HCT116 (cell line): ENCODE measurements at regions not wholly inside any gene's neighbourhood (a gene's known extent, or its start where the extent isn't known, plus 50 kb on each side); places are given as distances from the start of the nearest gene placed in this dataset.

Source experiments
- ATAC-seq: fragments of 200-7000 bp; cut with Tn5 transposase; 2 replicates; pipeline ENCODE4 v1.9.1; 2020; ENCODE audit warnings: mild to moderate bottlenecking, moderate library complexity
- BruUV-seq: library from RNA; stranded (reverse); fragments of 400-500 nt; replicated peaks from 2 replicates; lab custom pipeline; 2021; lab: Mats Ljungman, UMichigan
- CTCF ChIA-PET: fragments of 300-600 bp; sonication (Branson Sonifier 250); formaldehyde crosslinking; loops from one replicate; lab custom pipeline; 2021; ENCODE audit warnings: antibody characterized with exemption; lab: Charles Lee
- POLR2A ChIA-PET: fragments of 300-600, 350-600 bp; sonication (Branson Sonifier 250); formaldehyde crosslinking; loops from one replicate; lab custom pipeline; 2021; ENCODE audit warnings: antibody characterized with exemption; lab: Charles Lee
- RAD21 ChIA-PET, 2 experiments: fragments of 300-600 bp; sonication (Branson Sonifier 250); formaldehyde crosslinking; loops; one replicate each; lab custom pipeline; 2023; ENCODE audit warnings: low total read pairs in 2 of 2; ENCODE audit not compliant: uncharacterized antibody in 2 of 2, unreplicated experiment in 2 of 2, low non-redundant PET in 1 of 2; lab: Charles Lee
- DNase-seq: peaks from one replicate; pipeline ENCODE4 v3.0.0-alpha.2; 2010; ENCODE audit warnings: low read depth, low spot score
- H2AFZ ChIP-seq: fragments of 200-600 bp; shearing (Covaris generic), sonication (generic); 2 replicates; pipeline ENCODE4 v1.6.1; 2017; ENCODE audit warnings: low read depth, mixed run types, mixed read lengths, antibody characterized with exemption, low read length; ENCODE audit not compliant: poor library complexity, severe bottlenecking
- H3K27ac ChIP-seq: 2 replicates; pipeline ENCODE4 v1.5.1; 2012; ENCODE audit warnings: low read depth, low read length
- H3K27me3 ChIP-seq: fragments of 200-600 bp; sonication (generic); 2 replicates; pipeline ENCODE4 v1.6.1; 2016; ENCODE audit warnings: mixed run types, low read length, mixed read lengths; ENCODE audit not compliant: insufficient read depth
- H3K36me3 ChIP-seq, 2 experiments: fragments of 200-500 bp in 1 of 2; fragments of 200-600 bp in 1 of 2; sonication (Bioruptor generic) in 1 of 2; sonication (generic) in 1 of 2; 2 replicates each; pipeline versions ENCODE4 v1.5.1 to v1.6.1; 2014 to 2016; ENCODE audit warnings: low read length in 2 of 2, inconsistent platforms in 1 of 2, mixed read lengths in 1 of 2, mixed run types in 1 of 2; ENCODE audit not compliant: insufficient read depth in 2 of 2, control insufficient read depth in 1 of 2
- H3K4me1 ChIP-seq, 2 experiments: fragments of 200-600 bp in 1 of 2; sonication (generic) in 1 of 2; 2 replicates each; pipeline versions ENCODE4 v1.5.1 to v1.6.1; 2012 to 2017; ENCODE audit warnings: low read length in 2 of 2, inconsistent platforms in 1 of 2, mild to moderate bottlenecking in 1 of 2, mixed read lengths in 1 of 2, mixed run types in 1 of 2, moderate library complexity in 1 of 2; ENCODE audit not compliant: insufficient read depth in 2 of 2, control insufficient read depth in 1 of 2
- H3K4me2 ChIP-seq: fragments of 200-600 bp; sonication (generic); 2 replicates; pipeline ENCODE4 v1.6.1; 2017; ENCODE audit warnings: mixed run types, low read length, mixed read lengths
- H3K4me3 ChIP-seq, 2 experiments: fragments of 200-600 bp in 1 of 2; sonication (generic) in 1 of 2; replicated peaks in 1 of 2; 2 replicates each; pipeline ENCODE4 v1.5.1; 2011 to 2016; ENCODE audit warnings: low read length in 2 of 2, control low read depth in 1 of 2, low read depth in 1 of 2, mild to moderate bottlenecking in 1 of 2, mixed read lengths in 1 of 2, mixed run types in 1 of 2
- H3K79me2 ChIP-seq: fragments of 200-600 bp; sonication (generic); 2 replicates; pipeline ENCODE4 v1.6.1; 2017; ENCODE audit warnings: mild to moderate bottlenecking, mixed run types, low read length, moderate library complexity, mixed read lengths; ENCODE audit not compliant: insufficient read depth
- H3K9ac ChIP-seq: fragments of 200-600 bp; sonication (generic); 2 replicates; pipeline ENCODE4 v1.6.1; 2016; ENCODE audit warnings: low read length, mixed read lengths
- H3K9me2 ChIP-seq: fragments of 200-600 bp; sonication (generic), shearing (Covaris generic); 2 replicates; pipeline ENCODE4 v1.6.1; 2017; ENCODE audit warnings: mixed run types, mild to moderate bottlenecking, moderate library complexity; ENCODE audit not compliant: insufficient read depth
- H3K9me3 ChIP-seq, 2 experiments: fragments of 200-500 bp in 1 of 2; fragments of 200-600 bp in 1 of 2; sonication (Bioruptor generic) in 1 of 2; sonication (generic) in 1 of 2; 2 replicates each; pipeline ENCODE4 v1.6.1; 2014 to 2017; ENCODE audit warnings: low read length in 2 of 2, mixed read lengths in 2 of 2, inconsistent platforms in 1 of 2, low read depth in 1 of 2, mild to moderate bottlenecking in 1 of 2, mixed run types in 1 of 2, moderate library complexity in 1 of 2; ENCODE audit not compliant: control insufficient read depth in 1 of 2, insufficient read depth in 1 of 2
- H4K20me1 ChIP-seq: fragments of 200-600 bp; sonication (generic), shearing (Covaris generic); 2 replicates; pipeline ENCODE4 v1.6.1; 2017; ENCODE audit warnings: mixed run types, mild to moderate bottlenecking, moderate library complexity; ENCODE audit not compliant: insufficient read depth
- ELF1 ChIP-seq: IDR thresholded peaks from 2 replicates; pipeline ENCODE4 v1.6.1; 2012; ENCODE audit warnings: low read depth, borderline replicate concordance
- FOSL1 ChIP-seq: IDR thresholded peaks from 2 replicates; pipeline ENCODE4 v1.6.1; 2012; ENCODE audit warnings: low read depth
- JUND ChIP-seq: IDR thresholded peaks from 2 replicates; pipeline ENCODE4 v1.6.1; 2012
- POLR2A ChIP-seq: IDR thresholded peaks from 2 replicates; pipeline ENCODE4 v1.7.0; 2011; ENCODE audit warnings: borderline replicate concordance; ENCODE audit not compliant: insufficient read depth, insufficient read length; ENCODE audit errors: extremely low read depth
- RAD21 ChIP-seq: IDR thresholded peaks from 2 replicates; pipeline ENCODE4 v1.6.1; 2012; ENCODE audit warnings: low read depth, mild to moderate bottlenecking
- SIN3A ChIP-seq: IDR thresholded peaks from 2 replicates; pipeline ENCODE4 v1.6.1; 2012; ENCODE audit warnings: low read depth
- ZNF274 ChIP-seq: fragments of 200-500 bp; sonication (Bioruptor generic); IDR thresholded peaks from 2 replicates; pipeline ENCODE4 v1.6.1; 2014; ENCODE audit warnings: mild to moderate bottlenecking, low read depth, low read length, inconsistent platforms
- intact Hi-C: fragments of 100-400 bp; cut with micrococcal nuclease; formaldehyde crosslinking; loops from 2 replicates; pipeline ENCODE4 v1.10.0; 2022
- TF ChIP-seq, protein P1 (sequence below): IDR thresholded peaks from 2 replicates; pipeline ENCODE4 v1.6.1; 2012; ENCODE audit warnings: low read depth
- TF ChIP-seq, protein P2 (sequence below): IDR thresholded peaks from 2 replicates; pipeline ENCODE4 v1.6.1; 2012

DNA sequence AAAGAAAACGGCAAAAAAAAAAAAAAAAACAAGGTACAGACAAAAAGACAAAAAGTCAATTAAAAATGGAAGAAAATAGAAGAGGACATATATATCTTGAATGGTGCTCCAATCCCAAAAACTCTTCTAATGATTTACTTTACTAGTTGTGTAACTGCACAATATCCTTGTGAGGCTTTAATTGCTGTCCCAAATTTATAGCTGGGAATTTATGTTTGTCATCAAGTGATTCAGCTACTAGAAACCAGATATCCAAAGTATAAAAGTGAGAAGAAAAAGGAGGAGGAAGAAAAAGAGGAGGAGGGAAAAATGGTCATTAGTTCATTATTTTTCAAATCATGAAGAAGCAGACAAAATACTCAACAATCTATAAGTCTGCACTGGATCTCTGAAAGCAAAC, 150.8 kb upstream of the ARPP21 start:
- Histone ChIP-seq H3K4me2 (no peak overlapping the region), H3K9me3 (peaks cover 0 to 9% of the 10 kb centered on the region in 2 experiments; a peak in 2 of 4 replicates), H3K9ac (no peak overlapping the region), H4K20me1 (no peaks in the 10 kb centered on the region), H3K4me3 (no peak overlapping the region), H3K9me2 (no peaks in the 10 kb centered on the region), H3K36me3 (no peaks in the 10 kb centered on the region), H2AFZ (no peak overlapping the region), H3K4me1 (no peaks in the 10 kb centered on the region), H3K27ac (no peak overlapping the region), H3K27me3 (no peaks in the 10 kb centered on the region), H3K79me2 (no peaks in the 10 kb centered on the region)
- DNase-seq (no peak), ATAC-seq (no peak)
- POLR2A ChIA-PET = no interaction called here
- CTCF ChIA-PET = no interaction called here
- RAD21 ChIA-PET = no interaction called here
- BruUV-seq = no TSS peak
- intact Hi-C loops = no loop called here
- no peak for TF ChIP-seq JUND
- TF ChIP-seq, protein P1, sequence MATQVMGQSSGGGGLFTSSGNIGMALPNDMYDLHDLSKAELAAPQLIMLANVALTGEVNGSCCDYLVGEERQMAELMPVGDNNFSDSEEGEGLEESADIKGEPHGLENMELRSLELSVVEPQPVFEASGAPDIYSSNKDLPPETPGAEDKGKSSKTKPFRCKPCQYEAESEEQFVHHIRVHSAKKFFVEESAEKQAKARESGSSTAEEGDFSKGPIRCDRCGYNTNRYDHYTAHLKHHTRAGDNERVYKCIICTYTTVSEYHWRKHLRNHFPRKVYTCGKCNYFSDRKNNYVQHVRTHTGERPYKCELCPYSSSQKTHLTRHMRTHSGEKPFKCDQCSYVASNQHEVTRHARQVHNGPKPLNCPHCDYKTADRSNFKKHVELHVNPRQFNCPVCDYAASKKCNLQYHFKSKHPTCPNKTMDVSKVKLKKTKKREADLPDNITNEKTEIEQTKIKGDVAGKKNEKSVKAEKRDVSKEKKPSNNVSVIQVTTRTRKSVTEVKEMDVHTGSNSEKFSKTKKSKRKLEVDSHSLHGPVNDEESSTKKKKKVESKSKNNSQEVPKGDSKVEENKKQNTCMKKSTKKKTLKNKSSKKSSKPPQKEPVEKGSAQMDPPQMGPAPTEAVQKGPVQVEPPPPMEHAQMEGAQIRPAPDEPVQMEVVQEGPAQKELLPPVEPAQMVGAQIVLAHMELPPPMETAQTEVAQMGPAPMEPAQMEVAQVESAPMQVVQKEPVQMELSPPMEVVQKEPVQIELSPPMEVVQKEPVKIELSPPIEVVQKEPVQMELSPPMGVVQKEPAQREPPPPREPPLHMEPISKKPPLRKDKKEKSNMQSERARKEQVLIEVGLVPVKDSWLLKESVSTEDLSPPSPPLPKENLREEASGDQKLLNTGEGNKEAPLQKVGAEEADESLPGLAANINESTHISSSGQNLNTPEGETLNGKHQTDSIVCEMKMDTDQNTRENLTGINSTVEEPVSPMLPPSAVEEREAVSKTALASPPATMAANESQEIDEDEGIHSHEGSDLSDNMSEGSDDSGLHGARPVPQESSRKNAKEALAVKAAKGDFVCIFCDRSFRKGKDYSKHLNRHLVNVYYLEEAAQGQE = no peak
- TF ChIP-seq ELF1 = no peak
- TF ChIP-seq POLR2A = no peak

DNA sequence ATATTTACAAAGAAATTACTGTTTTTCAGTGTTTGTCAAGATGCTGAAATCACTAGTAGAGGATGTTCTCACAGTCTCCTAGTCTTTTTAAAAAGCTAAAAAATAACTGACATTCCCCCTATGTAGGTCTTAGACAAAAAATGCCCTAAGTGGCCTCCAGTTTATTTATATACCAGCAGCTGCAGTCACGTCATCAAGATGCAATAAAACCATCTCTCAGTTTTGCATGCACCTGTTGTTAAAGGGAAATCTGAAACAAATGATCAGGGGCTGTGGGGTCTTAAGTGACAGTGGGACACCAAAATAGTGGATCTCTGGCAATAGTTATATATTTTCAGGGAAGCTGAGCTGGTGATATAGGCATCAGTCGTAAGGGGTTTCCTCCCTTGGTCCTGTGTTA, 146.5 kb upstream of the ARPP21 start:
- Histone ChIP-seq H4K20me1 (no peaks in the 10 kb centered on the region), H3K9me3 (peaks cover 7 to 11% of the 10 kb centered on the region in 2 experiments; a peak in 2 of 4 replicates), H3K36me3 (no peaks in the 10 kb centered on the region), H3K9ac (no peak overlapping the region), H3K4me2 (no peak overlapping the region), H3K4me3 (no peak overlapping the region), H3K9me2 (no peaks in the 10 kb centered on the region), H3K27me3 (no peaks in the 10 kb centered on the region), H3K79me2 (no peaks in the 10 kb centered on the region)
- ChIA-PET CTCF (no interaction called here), RAD21 (no interaction called here)
- DNase-seq = no peak
- intact Hi-C loops = no loop called here
- BruUV-seq = no TSS peak
- TF ChIP-seq FOSL1 (no peak), ZNF274 (no peak), SIN3A (no peak), RAD21 (no peak)
- TF ChIP-seq, protein P2, sequence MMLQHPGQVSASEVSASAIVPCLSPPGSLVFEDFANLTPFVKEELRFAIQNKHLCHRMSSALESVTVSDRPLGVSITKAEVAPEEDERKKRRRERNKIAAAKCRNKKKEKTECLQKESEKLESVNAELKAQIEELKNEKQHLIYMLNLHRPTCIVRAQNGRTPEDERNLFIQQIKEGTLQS = no peak
- TF ChIP-seq, all 23 proteins: peak for 0
- Histone ChIP-seq H3K4me1 (no peaks in the 10 kb centered on the region), H2AFZ (no peak overlapping the region), H3K27ac (no peak overlapping the region)
- ATAC-seq = no peak
- POLR2A ChIA-PET = no interaction called here
